CD4-positive, CD25-positive, alpha-beta regulatory T cell (primary cell): ENCODE measurements at regions not wholly inside any gene's neighbourhood (a gene's known extent, or its start where the extent isn't known, plus 50 kb on each side); places are given as distances from the start of the nearest gene placed in this dataset.

Source experiments
- ATAC-seq, 2 donors: fragments of 150-1000 bp; cut with Tn5 transposase; one replicate each; pipeline ENCODE4 v1.10.0; 2021; ENCODE audit warnings: low read depth in 2 of 2, moderate number of reproducible peaks in 2 of 2, moderate library complexity in 1 of 2
- DNase-seq, 3 donors: peaks; one replicate each; pipeline versions ENCODE4 v3.0.0 to v3.0.0-alpha.2; 2012 to 2022; ENCODE audit warnings: mixed read lengths in 1 of 3
- H3K27ac ChIP-seq: one replicate; pipeline ENCODE4 v1.7.0; 2013; ENCODE audit warnings: mild to moderate bottlenecking, low read length; ENCODE audit not compliant: insufficient read depth, poor library complexity, severe bottlenecking
- H3K27me3 ChIP-seq: one replicate; pipeline ENCODE4 v1.7.0; 2013; ENCODE audit warnings: low read length; ENCODE audit not compliant: control insufficient read depth, insufficient read depth
- H3K36me3 ChIP-seq: one replicate; pipeline ENCODE4 v1.7.0; 2013; ENCODE audit warnings: mild to moderate bottlenecking, low read length, moderate library complexity; ENCODE audit not compliant: control insufficient read depth, insufficient read depth
- H3K4me1 ChIP-seq: 2 replicates; pipeline ENCODE4 v1.7.0; 2013; ENCODE audit warnings: mild to moderate bottlenecking, low read length; ENCODE audit not compliant: insufficient read depth, control insufficient read depth, poor library complexity, severe bottlenecking
- H3K4me3 ChIP-seq: one replicate; pipeline ENCODE4 v1.7.0; 2013; ENCODE audit warnings: low read depth, mild to moderate bottlenecking, low read length, moderate library complexity
- H3K9me3 ChIP-seq, 2 experiments: 1 replicate in 1 of 2; 2 replicates in 1 of 2; pipeline ENCODE4 v1.7.0; 2013; ENCODE audit warnings: low read length in 2 of 2, mild to moderate bottlenecking in 1 of 2, moderate library complexity in 1 of 2; ENCODE audit not compliant: control insufficient read depth in 2 of 2
- H3K27ac Mint-ChIP-seq, 3 donors: one replicate each; pipeline ENCODE4 v1.8.0; 2020 to 2022; ENCODE audit warnings: mild to moderate bottlenecking in 3 of 3, mixed read lengths in 3 of 3, moderate library complexity in 2 of 3
- H3K27me3 Mint-ChIP-seq: one replicate; pipeline ENCODE4 v1.8.0; 2022; ENCODE audit warnings: mild to moderate bottlenecking, mixed read lengths
- H3K36me3 Mint-ChIP-seq: one replicate; pipeline ENCODE4 v1.8.0; 2020; ENCODE audit warnings: mixed read lengths
- H3K4me1 Mint-ChIP-seq, 4 donors: one replicate each; pipeline ENCODE4 v1.8.0; 2020 to 2022; ENCODE audit warnings: mixed read lengths in 4 of 4, mild to moderate bottlenecking in 1 of 4
- H3K4me3 Mint-ChIP-seq, 4 donors: one replicate each; pipeline ENCODE4 v1.8.0; 2020 to 2022; ENCODE audit warnings: mild to moderate bottlenecking in 4 of 4, mixed read lengths in 4 of 4, moderate library complexity in 3 of 4
- H3K9me3 Mint-ChIP-seq, 7 donors: one replicate each; pipeline ENCODE4 v1.8.0; 2020 to 2022; ENCODE audit warnings: mixed read lengths in 7 of 7, mild to moderate bottlenecking in 3 of 7, moderate library complexity in 2 of 7

GRCh38 chr9:1713841-1714240 is 301.3 kb upstream of the SMARCA2 start:
- no peaks in the 10 kb centered on the region for H3K36me3 ChIP-seq
- H3K9me3 ChIP-seq, result no peaks in the 10 kb centered on the region
- peaks cover 0 to 5% (median 0%) of the 10 kb centered on the region in 7 donors for H3K9me3 Mint-ChIP-seq
- H3K27me3 ChIP-seq, result peaks cover 5% of the 10 kb centered on the region
- H3K27me3 Mint-ChIP-seq, result peaks cover 15% of the 10 kb centered on the region
- no peak overlapping the region for H3K27ac ChIP-seq
- no peak for ATAC-seq
- no peaks in the 10 kb centered on the region for H3K4me1 ChIP-seq
- no peaks in the 10 kb centered on the region for H3K36me3 Mint-ChIP-seq
- H3K27ac Mint-ChIP-seq, result peak overlapping the region in 1 of 3 donors; percentile 33
- no peak overlapping the region for H3K4me3 ChIP-seq
- H3K4me3 Mint-ChIP-seq, result no peak overlapping the region
- no peak for DNase-seq
- H3K4me1 Mint-ChIP-seq, result no peaks in the 10 kb centered on the region

DNA sequence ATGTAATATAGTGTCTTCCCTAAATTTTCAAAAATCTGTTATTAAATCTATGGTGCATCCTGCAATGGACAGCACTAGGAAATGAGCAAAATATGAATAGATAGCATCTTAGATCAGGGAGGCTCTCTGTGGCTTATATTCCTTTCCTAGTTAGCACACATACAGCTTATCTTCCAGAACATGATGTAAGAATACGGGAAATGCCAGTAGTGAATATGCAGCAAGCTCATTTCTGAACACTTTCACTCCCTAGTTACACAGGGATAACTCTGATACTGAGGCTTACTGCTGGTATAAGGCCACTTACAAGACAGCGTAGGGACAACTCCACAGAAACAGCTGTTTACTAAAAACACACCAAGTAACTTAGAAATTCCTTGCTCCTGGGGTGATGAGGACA is 297.3 kb upstream of the SMARCA2 start:
- Histone ChIP-seq H3K27me3 (no peaks in the 10 kb centered on the region), H3K4me3 (no peak overlapping the region), H3K9me3 (no peaks in the 10 kb centered on the region), H3K27ac (no peak overlapping the region), H3K4me1 (no peaks in the 10 kb centered on the region), H3K36me3 (no peaks in the 10 kb centered on the region)
- Mint-ChIP-seq H3K9me3 (peaks cover 0 to 11% (median 0%) of the 10 kb centered on the region in 7 donors), H3K4me1 (no peaks in the 10 kb centered on the region), H3K27ac (no peak overlapping the region), H3K36me3 (no peaks in the 10 kb centered on the region), H3K27me3 (peaks cover 13% of the 10 kb centered on the region), H3K4me3 (no peak overlapping the region)
- DNase-seq (no peak), ATAC-seq (no peak)

GRCh38 chr9:1718836-1719235 is 296.3 kb upstream of the SMARCA2 start:
- Histone ChIP-seq H3K4me1 (no peaks in the 10 kb centered on the region), H3K27me3 (no peaks in the 10 kb centered on the region)
- no peak overlapping the region for H3K4me3 Mint-ChIP-seq

GRCh38 chr9:1721196-1721595 is 294.0 kb upstream of the SMARCA2 start:
- H3K27me3 ChIP-seq, result no peaks in the 10 kb centered on the region
- no peak overlapping the region for H3K27ac ChIP-seq
- no peak overlapping the region for H3K4me3 ChIP-seq
- Mint-ChIP-seq H3K4me3 (no peak overlapping the region), H3K27me3 (peaks cover 11% of the 10 kb centered on the region), H3K9me3 (peaks cover 0 to 11% (median 0%) of the 10 kb centered on the region in 7 donors), H3K27ac (no peak overlapping the region), H3K4me1 (no peaks in the 10 kb centered on the region), H3K36me3 (no peaks in the 10 kb centered on the region)
- no peaks in the 10 kb centered on the region for H3K4me1 ChIP-seq
- no peaks in the 10 kb centered on the region for H3K36me3 ChIP-seq
- DNase-seq (no peak), ATAC-seq (no peak)
- no peaks in the 10 kb centered on the region for H3K9me3 ChIP-seq

More at GRCh38 chr9:1718836-1719235, 296.3 kb upstream of the SMARCA2 start:
- H3K4me3 ChIP-seq, result no peak overlapping the region
- no peaks in the 10 kb centered on the region for H3K36me3 Mint-ChIP-seq
- H3K36me3 ChIP-seq, result no peaks in the 10 kb centered on the region
- H3K27ac Mint-ChIP-seq, result no peak overlapping the region
- no peak overlapping the region for H3K27ac ChIP-seq
- H3K9me3 ChIP-seq, result no peaks in the 10 kb centered on the region
- no peaks in the 10 kb centered on the region for H3K4me1 Mint-ChIP-seq
- ATAC-seq, result no peak
- DNase-seq, result no peak
- peaks cover 15% of the 10 kb centered on the region for H3K27me3 Mint-ChIP-seq
- peaks cover 0 to 11% (median 0%) of the 10 kb centered on the region in 7 donors for H3K9me3 Mint-ChIP-seq

GRCh38 chr9:1722404-1722803 is 292.7 kb upstream of the SMARCA2 start:
- H3K4me1 Mint-ChIP-seq, result no peaks in the 10 kb centered on the region
- H3K9me3 Mint-ChIP-seq, result peaks cover 0 to 11% (median 0%) of the 10 kb centered on the region in 7 donors
- Histone ChIP-seq H3K4me1 (no peaks in the 10 kb centered on the region), H3K9me3 (no peaks in the 10 kb centered on the region), H3K4me3 (no peak overlapping the region), H3K27ac (no peak overlapping the region), H3K36me3 (no peaks in the 10 kb centered on the region), H3K27me3 (no peaks in the 10 kb centered on the region)
- DNase-seq, result no peak
- H3K36me3 Mint-ChIP-seq, result no peaks in the 10 kb centered on the region
- peaks cover 11% of the 10 kb centered on the region for H3K27me3 Mint-ChIP-seq
- no peak for ATAC-seq
- H3K27ac Mint-ChIP-seq, result no peak overlapping the region
- no peak overlapping the region for H3K4me3 Mint-ChIP-seq

DNA sequence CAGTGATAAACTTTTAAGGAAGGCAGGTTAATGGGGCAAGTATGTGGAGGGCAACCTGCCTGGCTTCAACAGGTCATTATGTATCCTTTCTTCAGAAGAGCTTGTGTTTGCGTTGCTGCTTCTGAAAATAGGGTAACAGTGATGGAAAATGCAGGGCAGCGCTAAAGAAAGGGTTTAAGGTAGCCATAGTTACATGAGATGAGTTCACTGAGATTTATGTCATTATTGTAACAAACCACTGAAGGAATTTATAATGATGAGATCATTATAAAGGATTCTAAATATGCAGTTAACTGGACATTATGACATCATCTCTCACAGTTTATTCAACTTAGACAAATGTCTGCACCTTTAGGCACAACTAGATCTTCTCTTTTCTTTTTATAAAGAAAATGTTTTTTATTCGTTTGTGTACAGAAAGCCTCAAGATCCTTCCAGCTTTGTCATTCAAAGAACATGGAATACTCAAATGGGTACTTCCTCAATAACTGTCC is 291.6 kb upstream of the SMARCA2 start:
- H3K27ac Mint-ChIP-seq, result no peak overlapping the region
- H3K4me3 Mint-ChIP-seq, result no peak overlapping the region
- ATAC-seq (no peak), DNase-seq (no peak)
- Histone ChIP-seq H3K9me3 (no peaks in the 10 kb centered on the region), H3K4me3 (no peak overlapping the region), H3K27me3 (no peaks in the 10 kb centered on the region), H3K27ac (no peak overlapping the region), H3K36me3 (no peaks in the 10 kb centered on the region), H3K4me1 (no peaks in the 10 kb centered on the region)
- H3K9me3 Mint-ChIP-seq, result peaks cover 0 to 9% (median 0%) of the 10 kb centered on the region in 7 donors
- no peaks in the 10 kb centered on the region for H3K36me3 Mint-ChIP-seq
- peaks cover 11% of the 10 kb centered on the region for H3K27me3 Mint-ChIP-seq
- H3K4me1 Mint-ChIP-seq, result no peaks in the 10 kb centered on the region

GRCh38 chr9:1726993-1727759 is 288.0 kb upstream of the SMARCA2 start:
- Mint-ChIP-seq H3K4me3 (no peak overlapping the region), H3K4me1 (no peaks in the 10 kb centered on the region)
- DNase-seq, result peak in 2 of 3 donors; percentile 3 to 5

DNA sequence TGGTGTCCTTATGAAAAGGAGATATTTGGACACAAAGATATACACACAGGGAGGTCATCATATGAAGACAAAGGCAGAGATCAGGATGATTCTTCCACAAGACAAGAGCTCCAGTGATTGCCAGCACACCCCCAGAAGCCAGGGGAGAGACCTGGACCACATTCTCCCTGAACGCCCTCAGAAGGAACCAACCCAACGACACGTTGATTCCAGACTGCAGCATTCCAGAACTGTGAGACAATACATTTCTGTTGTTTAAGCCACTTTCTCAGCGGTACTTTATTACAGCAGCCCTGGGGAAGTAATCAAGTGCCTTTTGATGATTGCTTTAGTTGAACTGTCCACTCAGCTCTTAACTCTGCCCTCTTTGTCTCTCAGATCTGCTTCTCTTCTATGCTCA is 285.5 kb upstream of the SMARCA2 start:
- H3K36me3 ChIP-seq, result no peaks in the 10 kb centered on the region
- no peaks in the 10 kb centered on the region for H3K9me3 ChIP-seq
- Mint-ChIP-seq H3K4me1 (no peaks in the 10 kb centered on the region), H3K36me3 (no peaks in the 10 kb centered on the region), H3K27ac (no peak overlapping the region), H3K4me3 (no peak overlapping the region), H3K9me3 (no peaks in the 10 kb centered on the region), H3K27me3 (peaks cover 5% of the 10 kb centered on the region)
- no peaks in the 10 kb centered on the region for H3K27me3 ChIP-seq
- DNase-seq (no peak), ATAC-seq (no peak)
- no peak overlapping the region for H3K27ac ChIP-seq
- no peak overlapping the region for H3K4me3 ChIP-seq
- H3K4me1 ChIP-seq, result no peaks in the 10 kb centered on the region

More at GRCh38 chr9:1726993-1727759, 288.0 kb upstream of the SMARCA2 start:
- Mint-ChIP-seq H3K27ac (no peak overlapping the region), H3K27me3 (peaks cover 11% of the 10 kb centered on the region), H3K36me3 (no peaks in the 10 kb centered on the region), H3K9me3 (no peaks in the 10 kb centered on the region)
- Histone ChIP-seq H3K4me3 (no peak overlapping the region), H3K36me3 (no peaks in the 10 kb centered on the region), H3K27ac (no peak overlapping the region), H3K4me1 (no peaks in the 10 kb centered on the region), H3K9me3 (no peaks in the 10 kb centered on the region), H3K27me3 (no peaks in the 10 kb centered on the region)
- peak in 1 of 2 donors; percentile 16 for ATAC-seq
